Sigmoid colon (tissue), 3 donors: ENCODE measurements at regions not wholly inside any gene's neighbourhood (a gene's known extent, or its start where the extent isn't known, plus 50 kb on each side); places are given as distances from the start of the nearest gene placed in this dataset.

Source experiments
- POLR2A ChIP-seq, 2 donors: fragments of 450-650 bp; IDR thresholded peaks; one replicate each; pipeline ENCODE4 v1.6.1; 2016; ENCODE audit warnings: antibody characterized with exemption in 2 of 2, mild to moderate bottlenecking in 2 of 2, moderate library complexity in 2 of 2
- TF ChIP-seq, protein P1 (sequence below), 4 experiments: fragments of 450-650 bp in 3 of 4; fragments of 200-600 bp in 1 of 4; IDR thresholded peaks; one replicate each; pipeline ENCODE4 v1.5.1; 2016 to 2019; ENCODE audit warnings: antibody characterized with exemption in 4 of 4, mild to moderate bottlenecking in 3 of 4, moderate library complexity in 2 of 4

DNA sequence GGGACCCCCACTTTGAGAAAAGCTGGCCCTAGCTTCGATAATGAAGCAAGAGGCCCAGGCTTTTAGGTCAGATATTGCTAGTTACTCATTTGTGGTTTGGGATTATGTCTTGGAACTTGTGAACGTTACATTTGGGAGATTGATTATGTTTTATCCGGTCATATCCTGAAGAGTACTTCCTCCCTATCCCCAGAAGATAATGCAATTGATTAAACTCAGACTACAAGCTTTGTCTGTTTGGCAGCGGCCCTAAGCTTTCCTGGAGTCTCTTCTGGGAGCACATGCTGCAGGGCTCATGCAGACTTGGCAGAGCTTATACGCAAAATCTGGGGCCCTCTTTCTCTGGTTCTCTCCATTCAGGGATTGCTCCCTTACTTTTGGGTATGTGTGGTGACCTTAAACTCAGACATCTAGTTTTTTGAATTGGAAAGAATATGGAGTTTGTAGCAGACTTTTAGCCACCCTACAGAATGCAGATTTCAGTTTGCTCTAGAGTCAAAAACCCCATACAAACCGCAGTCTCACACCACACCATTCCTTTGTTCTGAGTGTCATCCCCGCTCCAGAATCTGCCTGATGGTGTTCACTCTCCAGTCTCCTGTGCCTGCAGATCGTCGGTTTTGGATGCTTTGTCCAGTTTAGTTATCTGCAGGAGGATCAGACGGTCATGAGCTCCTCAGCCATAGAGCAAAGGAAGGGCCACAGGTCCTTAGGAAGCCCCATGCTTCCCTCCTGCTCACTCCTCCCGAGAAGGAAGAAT, 449.5 kb upstream of the TRPC7 start:
- TF ChIP-seq, protein P1, sequence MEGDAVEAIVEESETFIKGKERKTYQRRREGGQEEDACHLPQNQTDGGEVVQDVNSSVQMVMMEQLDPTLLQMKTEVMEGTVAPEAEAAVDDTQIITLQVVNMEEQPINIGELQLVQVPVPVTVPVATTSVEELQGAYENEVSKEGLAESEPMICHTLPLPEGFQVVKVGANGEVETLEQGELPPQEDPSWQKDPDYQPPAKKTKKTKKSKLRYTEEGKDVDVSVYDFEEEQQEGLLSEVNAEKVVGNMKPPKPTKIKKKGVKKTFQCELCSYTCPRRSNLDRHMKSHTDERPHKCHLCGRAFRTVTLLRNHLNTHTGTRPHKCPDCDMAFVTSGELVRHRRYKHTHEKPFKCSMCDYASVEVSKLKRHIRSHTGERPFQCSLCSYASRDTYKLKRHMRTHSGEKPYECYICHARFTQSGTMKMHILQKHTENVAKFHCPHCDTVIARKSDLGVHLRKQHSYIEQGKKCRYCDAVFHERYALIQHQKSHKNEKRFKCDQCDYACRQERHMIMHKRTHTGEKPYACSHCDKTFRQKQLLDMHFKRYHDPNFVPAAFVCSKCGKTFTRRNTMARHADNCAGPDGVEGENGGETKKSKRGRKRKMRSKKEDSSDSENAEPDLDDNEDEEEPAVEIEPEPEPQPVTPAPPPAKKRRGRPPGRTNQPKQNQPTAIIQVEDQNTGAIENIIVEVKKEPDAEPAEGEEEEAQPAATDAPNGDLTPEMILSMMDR (IDR thresholded peaks at IDR 0.05) = no peak
- no peak for TF ChIP-seq POLR2A (IDR thresholded peaks at IDR 0.05)
